RKO (cell line): ENCODE measurements at regions not wholly inside any gene's neighbourhood (a gene's known extent, or its start where the extent isn't known, plus 50 kb on each side); places are given as distances from the start of the nearest gene placed in this dataset.
"Not testable (repeated sequence)": the region's sequence is repeated elsewhere in the genome, so short reads cannot be mapped to it uniquely, and the experiment has no call there.

Experiments
- DNase-seq: peaks from one replicate; pipeline ENCODE4 v3.0.0-alpha.2; 2016; ENCODE audit warnings: low spot score

DNA sequence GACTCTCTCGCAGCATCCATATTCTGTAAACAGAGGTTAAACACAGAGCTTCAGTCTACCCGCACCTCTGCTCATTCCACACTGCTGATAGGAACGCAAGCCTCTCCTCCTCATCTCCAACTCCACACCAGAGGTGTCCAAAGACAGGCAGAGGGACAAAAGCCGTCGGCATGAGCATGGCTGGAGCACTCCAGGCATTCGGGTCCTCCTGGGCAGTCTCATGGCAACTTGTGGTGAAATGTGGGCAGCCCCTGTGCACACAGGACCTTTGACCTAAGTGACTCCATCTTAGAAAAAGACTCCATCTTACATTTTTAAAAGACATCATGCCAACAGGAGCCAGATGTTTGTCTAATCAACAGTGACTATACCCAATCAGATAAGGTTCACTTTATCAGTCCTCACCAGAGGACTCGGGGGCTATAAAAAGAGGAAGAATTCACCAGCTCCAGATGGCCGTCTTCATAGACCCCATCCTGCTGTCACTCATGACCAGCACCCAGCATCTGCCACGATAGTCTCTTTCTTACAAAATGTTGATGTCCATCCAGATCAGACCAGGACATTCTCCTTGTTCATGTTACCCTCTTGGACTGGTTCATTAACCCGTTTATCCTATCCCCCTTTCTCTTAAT lies 304.4 kb downstream of the ANAPC1 start:
- DNase-seq: not testable (repeated sequence)

GRCh38 chr2:111580616-111581015 lies 303.4 kb downstream of the ANAPC1 start:
- not testable (repeated sequence) for DNase-seq

- DNase-seq: not testable (repeated sequence)
These were observed 301.9 kb downstream of the ANAPC1 start for GRCh38 chr2:111582090-111582489.

DNA sequence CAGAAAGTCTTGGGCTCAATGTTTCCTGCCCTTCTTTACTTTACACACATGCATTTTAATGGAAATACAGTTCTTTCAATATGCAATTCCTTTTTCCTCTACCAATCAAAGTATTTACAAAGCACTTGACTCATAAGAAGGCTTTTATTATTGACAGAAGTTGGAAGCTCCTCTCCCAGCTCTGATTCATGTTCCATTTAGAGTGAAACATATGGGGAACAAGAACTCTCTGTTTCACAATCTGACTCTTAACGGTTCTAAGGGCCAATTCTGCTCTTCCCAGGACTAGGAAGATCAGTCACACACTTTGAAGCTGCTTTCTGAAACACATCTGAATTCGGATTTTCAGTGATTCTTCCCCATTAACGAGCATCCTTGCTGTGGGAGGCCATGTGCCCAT lies 300.5 kb downstream of the ANAPC1 start:
- not testable (repeated sequence) for DNase-seq

DNA sequence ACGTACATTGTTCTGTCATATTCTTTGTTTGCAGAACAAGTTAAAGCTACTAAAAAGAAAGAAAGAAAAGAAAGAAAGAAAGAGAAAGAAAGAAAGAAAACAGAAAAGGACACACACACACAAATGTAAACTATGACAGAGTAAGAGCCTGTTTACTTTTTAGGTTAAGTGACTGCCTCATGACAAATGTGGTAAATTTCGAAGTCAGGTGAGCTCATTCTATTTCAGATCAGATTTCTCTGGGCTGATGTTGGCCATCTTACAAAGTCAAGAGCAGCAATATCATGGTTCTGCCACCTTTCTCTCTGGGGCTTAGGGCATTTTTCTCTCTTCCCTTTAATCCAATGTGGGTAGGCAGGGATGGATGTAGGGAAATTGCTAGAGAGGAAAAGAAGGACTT lies 299.5 kb downstream of the ANAPC1 start:
- not testable (repeated sequence) for DNase-seq

DNA sequence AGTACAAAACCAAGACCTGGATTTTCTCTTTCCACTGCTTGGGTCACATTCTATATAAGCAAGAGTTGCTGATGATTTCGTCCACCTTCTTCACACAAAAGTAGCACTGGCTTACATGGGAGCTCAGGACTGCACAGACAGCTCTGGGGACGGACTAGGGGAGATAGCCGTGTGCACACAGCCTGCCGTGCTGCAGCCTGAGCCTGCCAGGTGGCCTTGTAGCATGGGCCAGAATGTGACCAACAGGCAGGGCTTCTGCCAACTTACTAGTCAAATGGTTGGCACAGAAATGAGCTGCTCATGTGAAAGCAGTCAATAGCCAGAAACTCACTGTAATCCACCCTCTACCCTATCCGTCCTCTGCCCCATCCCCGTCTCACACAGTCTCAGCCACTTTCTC lies 299.0 kb downstream of the ANAPC1 start:
- DNase-seq: not testable (repeated sequence)

DNA sequence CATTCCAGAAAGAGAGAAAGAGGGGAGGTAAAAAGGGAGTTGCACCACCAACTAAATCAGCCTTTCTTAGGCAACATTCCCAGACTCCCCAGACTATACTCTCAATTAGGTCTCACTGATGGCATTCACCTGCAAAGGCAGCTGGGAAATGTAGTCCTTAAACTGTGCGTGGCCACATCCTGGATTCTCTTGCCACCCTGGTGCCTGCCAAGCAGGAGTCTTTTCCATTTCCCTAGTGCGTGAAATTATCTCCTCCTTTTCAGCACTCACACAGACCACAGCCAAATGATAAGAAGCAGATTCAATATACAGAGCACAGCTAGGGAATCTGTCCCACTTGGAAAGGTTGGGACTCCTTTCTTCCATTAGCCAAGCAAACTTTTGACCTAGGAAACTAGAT lies 298.0 kb downstream of the ANAPC1 start:
- not testable (repeated sequence) for DNase-seq

GRCh38 chr2:111595072-111595471 lies 288.9 kb downstream of the ANAPC1 start:
- not testable (repeated sequence) for DNase-seq

GRCh38 chr2:111596808-111597705 lies 286.9 kb downstream of the ANAPC1 start:
- not testable (repeated sequence) for DNase-seq

DNA sequence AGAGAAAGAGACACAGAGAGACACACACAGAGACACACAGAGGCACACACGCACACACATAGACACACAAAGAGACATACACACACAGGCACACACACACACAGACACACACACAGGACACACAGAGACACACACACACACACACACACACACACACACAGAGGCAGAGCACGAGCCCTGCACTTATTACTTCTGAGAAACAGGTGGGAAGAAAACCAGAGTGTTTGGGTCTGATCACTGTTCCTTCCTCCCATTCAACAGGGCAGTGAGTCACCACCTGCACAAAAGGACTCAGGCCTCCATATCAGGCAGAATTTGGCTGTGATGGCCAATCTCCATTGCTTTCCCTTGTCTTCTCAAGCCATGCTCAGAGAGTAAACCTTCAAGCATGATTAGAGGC lies 285.0 kb downstream of the ANAPC1 start:
- not testable (repeated sequence) for DNase-seq

DNA sequence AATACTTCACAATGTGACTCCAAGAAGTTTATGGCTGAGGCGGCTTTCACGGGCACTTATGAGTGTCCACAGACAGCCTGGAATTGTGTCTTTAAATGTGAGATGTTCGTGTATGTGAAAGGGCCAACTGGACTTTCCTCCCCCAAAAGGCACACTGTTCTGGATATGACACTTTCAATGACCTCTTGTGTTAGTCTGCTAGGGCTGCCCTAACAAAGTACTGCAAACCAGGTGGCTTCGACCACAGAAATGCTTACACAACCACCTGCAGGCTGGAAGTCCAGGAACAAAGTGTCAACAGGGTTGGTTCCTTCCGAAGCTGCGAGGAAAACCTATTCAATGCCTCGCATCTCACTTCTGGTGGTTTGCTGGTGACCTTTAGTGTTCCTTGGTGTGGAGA lies 281.7 kb downstream of the ANAPC1 start:
- DNase-seq: not testable (repeated sequence)

DNA sequence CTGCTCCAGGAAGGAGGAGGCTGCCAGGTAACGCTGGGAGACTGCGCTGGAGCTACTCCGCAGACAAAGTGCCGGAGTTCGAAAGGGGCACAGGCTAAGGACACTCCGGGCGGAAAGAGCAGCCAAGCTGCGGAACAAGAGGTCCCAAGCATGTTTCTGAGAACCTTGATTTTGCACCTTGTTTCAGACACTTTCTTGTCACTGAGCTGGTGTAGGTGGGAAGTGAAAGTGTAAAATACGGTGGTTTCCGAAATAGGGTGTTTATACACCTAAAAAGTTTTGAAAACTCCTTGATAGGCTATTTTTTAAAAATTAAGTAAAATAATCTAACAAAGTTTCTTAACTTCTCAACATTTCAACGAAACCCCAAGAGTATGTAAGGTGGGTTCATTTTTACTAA lies 278.2 kb downstream of the ANAPC1 start:
- DNase-seq: not testable (repeated sequence)

DNA sequence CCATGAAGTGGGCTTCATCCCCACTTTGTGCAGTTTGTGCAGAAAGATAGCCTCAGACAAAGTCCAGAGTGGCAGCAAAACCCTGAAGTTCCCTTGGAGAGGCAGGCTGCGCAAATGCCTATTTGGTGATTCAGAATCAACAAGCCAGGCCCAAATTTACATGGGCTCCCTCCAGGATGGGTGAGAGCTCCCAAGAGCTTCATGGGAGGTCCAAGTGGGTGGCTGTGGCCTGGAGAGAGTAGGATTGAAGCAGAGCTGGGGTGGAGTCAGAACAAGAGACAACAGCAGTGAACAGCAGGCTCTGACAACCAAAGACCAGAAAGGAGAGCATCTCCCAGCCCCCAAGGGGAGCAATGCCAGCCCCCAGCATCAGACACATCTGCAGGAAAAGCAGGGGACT lies 277.4 kb downstream of the ANAPC1 start:
- not testable (repeated sequence) for DNase-seq

DNA sequence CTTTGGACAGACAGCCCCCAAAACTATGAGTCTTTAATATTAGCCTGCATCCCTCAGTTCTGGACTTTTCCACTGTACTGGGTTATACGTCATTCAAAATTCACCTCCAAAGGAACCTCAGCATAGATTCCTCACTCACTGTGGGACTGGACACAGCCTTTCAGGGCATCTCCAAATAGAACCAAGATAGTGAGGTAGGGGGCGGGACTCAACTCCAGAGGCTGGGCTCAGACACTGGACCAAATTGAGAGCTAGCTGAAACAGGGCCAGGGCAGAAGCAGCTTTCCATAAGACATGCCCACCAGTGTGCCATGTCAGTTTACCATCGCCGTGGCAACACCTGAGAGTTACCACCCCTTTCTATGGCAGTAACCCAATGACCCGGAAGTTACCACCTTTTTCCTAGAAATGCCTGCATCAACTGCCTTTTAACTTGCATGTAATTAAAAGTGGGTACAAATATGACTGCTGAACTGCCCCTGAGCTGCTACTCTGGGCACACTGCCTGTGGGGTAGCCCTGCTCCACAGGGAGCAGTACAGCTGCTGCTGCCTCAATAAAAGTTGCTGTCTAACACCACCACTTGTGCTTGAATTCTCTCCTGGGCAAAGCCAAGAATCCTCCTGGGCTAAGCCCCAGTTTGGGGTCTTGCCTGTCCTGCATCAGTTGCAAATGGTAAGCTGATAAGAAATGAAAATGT lies 274.7 kb downstream of the ANAPC1 start:
- not testable (repeated sequence) for DNase-seq

DNA sequence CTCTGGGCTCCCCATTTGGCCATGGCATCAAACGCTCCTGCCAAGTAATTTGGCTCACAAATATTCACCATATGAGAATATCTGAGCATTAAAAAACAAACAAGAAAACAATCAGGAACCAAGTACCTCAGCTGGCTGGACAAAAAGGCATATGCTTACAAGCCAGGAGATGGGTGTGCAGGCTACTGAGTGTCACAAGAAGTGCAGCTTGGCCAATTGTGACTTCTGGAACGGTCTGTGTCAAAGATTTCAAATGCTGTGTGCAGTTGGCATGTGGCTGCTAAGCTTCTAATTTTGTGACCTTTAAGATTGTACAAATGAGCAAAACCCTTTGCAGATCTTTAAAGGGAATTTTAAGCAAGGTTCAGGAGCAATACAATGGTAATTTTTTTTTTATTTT lies 274.0 kb downstream of the ANAPC1 start:
- DNase-seq: not testable (repeated sequence)

GRCh38 chr2:111616651-111617218 lies 267.3 kb downstream of the ANAPC1 start:
- DNase-seq: no peak

- DNase-seq: no peak
These were observed 266.4 kb downstream of the ANAPC1 start for GRCh38 chr2:111617299-111618225.

GRCh38 chr2:111618226-111618977 lies 265.6 kb downstream of the ANAPC1 start:
- DNase-seq: no peak

GRCh38 chr2:111618978-111619902 lies 264.8 kb downstream of the ANAPC1 start:
- DNase-seq: no peak
